Gastroesophageal sphincter (tissue), 4 donors: ENCODE measurements at regions not wholly inside any gene's neighbourhood (a gene's known extent, or its start where the extent isn't known, plus 50 kb on each side); places are given as distances from the start of the nearest gene placed in this dataset.

Experiments used
- ATAC-seq: fragments of 150-250 bp; one replicate; pipeline ENCODE4 v1.9.1; 2016; ENCODE audit warnings: mild to moderate bottlenecking, moderate library complexity
- H3K27ac ChIP-seq, 4 donors: fragments of 200-600 bp; sonication (generic) in 3 of 4; 1 replicate in 3 of 4; 2 replicates in 1 of 4; pipeline ENCODE4 v1.5.1; 2016 to 2019
- H3K27me3 ChIP-seq: fragments of 200-600 bp; sonication (generic); one replicate; pipeline ENCODE4 v1.5.1; 2019
- H3K36me3 ChIP-seq, 2 donors: fragments of 200-600 bp; sonication (generic); one replicate each; pipeline ENCODE4 v1.5.1; 2019; ENCODE audit warnings: control low read depth in 1 of 2
- H3K4me1 ChIP-seq, 3 donors: fragments of 200-600 bp; sonication (generic); 1 replicate in 2 of 3; 2 replicates in 1 of 3; pipeline ENCODE4 v1.5.1; 2016 to 2019; ENCODE audit warnings: control low read depth in 2 of 3
- H3K4me3 ChIP-seq, 2 donors: fragments of 200-600 bp; sonication (generic); one replicate each; pipeline ENCODE4 v1.5.1; 2019; ENCODE audit warnings: mild to moderate bottlenecking in 1 of 2, moderate library complexity in 1 of 2
- H3K9me3 ChIP-seq, 3 donors: fragments of 200-600 bp; sonication (generic); one replicate each; pipeline ENCODE4 v1.5.1; 2017 to 2019; ENCODE audit warnings: control low read depth in 2 of 3
- EP300 ChIP-seq: sonication (generic); formaldehyde crosslinking; IDR thresholded peaks from one replicate; pipeline ENCODE4 v1.6.1; 2017; ENCODE audit warnings: antibody characterized with exemption, mild to moderate bottlenecking
- POLR2A ChIP-seq, 2 donors: fragments of 450-650 bp; IDR thresholded peaks; one replicate each; pipeline ENCODE4 v1.6.1; 2017; ENCODE audit warnings: antibody characterized with exemption in 2 of 2, mild to moderate bottlenecking in 2 of 2, moderate library complexity in 1 of 2
- POLR2AphosphoS5 ChIP-seq: sonication (generic); formaldehyde crosslinking; IDR thresholded peaks from one replicate; pipeline ENCODE4 v1.6.1; 2017; ENCODE audit warnings: antibody characterized with exemption
- WGBS, 2 donors: methylation state at CpG; one replicate each; pipeline ENCODE4 v1.1.5; 2018; ENCODE audit warnings: low coverage in 1 of 2; 5-methylcytosine and 5-hydroxymethylcytosine counted together
- TF ChIP-seq, protein P1 (sequence below), 4 experiments: fragments of 200-600 bp in 2 of 4; fragments of 450-650 bp in 2 of 4; sonication (generic) in 1 of 4; IDR thresholded peaks; one replicate each; pipeline ENCODE4 v1.5.1; 2017 to 2019; ENCODE audit warnings: antibody characterized with exemption in 4 of 4, mild to moderate bottlenecking in 2 of 4, moderate library complexity in 2 of 4

DNA sequence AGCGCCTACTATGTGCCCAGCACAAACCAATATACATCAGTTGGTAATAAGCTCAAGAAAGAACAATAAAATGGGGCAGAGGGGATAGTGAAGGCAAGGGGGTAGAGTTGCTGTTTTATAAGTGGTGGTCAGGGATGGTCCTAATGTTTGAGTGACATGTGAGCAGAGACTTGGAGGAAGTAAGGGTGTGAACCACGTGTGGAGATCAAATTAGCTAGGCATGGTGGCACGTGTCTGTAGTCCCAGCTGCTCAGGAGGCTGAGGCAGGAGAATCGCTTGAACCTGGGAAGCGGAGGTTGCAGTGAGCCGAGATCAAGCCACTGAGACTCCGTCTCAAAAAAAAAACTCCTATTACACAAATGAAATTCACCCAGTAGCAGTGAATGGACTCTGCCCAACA, 56.5 kb downstream of the IRX6 start:
- no peak overlapping the region for H3K27ac ChIP-seq
- no peak overlapping the region for H3K4me3 ChIP-seq
- TF ChIP-seq POLR2AphosphoS5: no peak
- no peak for TF ChIP-seq POLR2A (IDR thresholded peaks at IDR 0.05)
- no peak for TF ChIP-seq EP300
- TF ChIP-seq, protein P1, sequence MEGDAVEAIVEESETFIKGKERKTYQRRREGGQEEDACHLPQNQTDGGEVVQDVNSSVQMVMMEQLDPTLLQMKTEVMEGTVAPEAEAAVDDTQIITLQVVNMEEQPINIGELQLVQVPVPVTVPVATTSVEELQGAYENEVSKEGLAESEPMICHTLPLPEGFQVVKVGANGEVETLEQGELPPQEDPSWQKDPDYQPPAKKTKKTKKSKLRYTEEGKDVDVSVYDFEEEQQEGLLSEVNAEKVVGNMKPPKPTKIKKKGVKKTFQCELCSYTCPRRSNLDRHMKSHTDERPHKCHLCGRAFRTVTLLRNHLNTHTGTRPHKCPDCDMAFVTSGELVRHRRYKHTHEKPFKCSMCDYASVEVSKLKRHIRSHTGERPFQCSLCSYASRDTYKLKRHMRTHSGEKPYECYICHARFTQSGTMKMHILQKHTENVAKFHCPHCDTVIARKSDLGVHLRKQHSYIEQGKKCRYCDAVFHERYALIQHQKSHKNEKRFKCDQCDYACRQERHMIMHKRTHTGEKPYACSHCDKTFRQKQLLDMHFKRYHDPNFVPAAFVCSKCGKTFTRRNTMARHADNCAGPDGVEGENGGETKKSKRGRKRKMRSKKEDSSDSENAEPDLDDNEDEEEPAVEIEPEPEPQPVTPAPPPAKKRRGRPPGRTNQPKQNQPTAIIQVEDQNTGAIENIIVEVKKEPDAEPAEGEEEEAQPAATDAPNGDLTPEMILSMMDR (IDR thresholded peaks at IDR 0.05): no peak
- H3K27me3 ChIP-seq: peaks cover 8% of the 10 kb centered on the region
- WGBS, 2 donors: 73 to 90% methylated on average over 6 to 7 of the region's 7 CpGs
- H3K9me3 ChIP-seq: no peaks in the 10 kb centered on the region
- H3K4me1 ChIP-seq: no peaks in the 10 kb centered on the region
- H3K36me3 ChIP-seq: no peaks in the 10 kb centered on the region
- ATAC-seq: no peak

DNA sequence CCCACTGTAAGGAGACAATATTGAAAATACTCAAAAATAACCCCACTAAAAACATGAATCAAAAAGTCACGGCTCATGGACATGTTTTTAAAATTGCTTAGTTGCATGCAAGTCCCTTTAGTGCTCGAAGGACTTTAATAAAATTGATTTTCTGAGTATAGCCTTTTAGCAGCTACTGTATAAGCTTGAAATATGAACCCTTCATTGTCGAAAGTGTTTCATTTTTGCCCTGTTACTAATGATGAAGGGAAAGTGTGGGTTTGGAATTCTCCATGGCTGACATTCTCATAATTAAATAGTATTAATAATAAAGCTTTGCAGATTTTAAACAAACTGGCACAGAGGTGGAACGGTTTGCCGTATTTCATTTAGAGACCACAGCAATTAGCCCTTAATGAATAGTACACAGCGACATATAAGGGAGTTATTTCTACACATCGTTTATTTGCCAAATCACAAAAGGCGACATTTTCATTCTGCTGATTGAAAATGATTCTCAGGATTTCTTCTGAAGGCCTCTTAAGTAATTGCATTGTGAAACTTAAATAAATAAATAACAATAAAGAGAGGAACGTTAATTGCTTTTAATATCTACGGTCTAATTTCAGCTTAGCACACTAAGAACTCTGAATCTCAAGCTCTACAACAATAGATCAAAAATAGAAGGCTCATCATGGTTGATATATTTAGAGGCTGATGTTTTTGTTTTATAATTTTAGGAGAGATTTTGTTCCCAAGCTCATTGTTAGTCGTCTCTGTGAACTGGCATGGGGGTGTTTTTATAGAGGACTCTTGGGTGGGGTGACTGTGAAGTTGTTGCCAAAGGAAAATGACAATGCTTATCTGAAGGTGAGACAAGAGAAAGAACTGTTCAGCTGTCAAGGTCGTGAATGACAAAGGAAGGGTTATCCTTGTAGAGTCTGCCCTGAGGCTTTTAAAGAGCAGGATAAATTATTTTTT, 60.6 kb downstream of the IRX6 start:
- no peaks in the 10 kb centered on the region for H3K4me1 ChIP-seq
- 60 to 72% methylated on average over 11 to 12 of the region's 12 CpGs for WGBS, 2 donors
- peaks cover 8% of the 10 kb centered on the region for H3K27me3 ChIP-seq
- TF ChIP-seq, protein P1 (IDR thresholded peaks at IDR 0.05): no peak
- TF ChIP-seq POLR2A (IDR thresholded peaks at IDR 0.05): no peak
- no peak for TF ChIP-seq POLR2AphosphoS5
- no peak for TF ChIP-seq EP300
- H3K36me3 ChIP-seq: no peaks in the 10 kb centered on the region
- no peak overlapping the region for H3K27ac ChIP-seq
- ATAC-seq: no peak
- H3K4me3 ChIP-seq: no peak overlapping the region
- H3K9me3 ChIP-seq: no peaks in the 10 kb centered on the region

DNA sequence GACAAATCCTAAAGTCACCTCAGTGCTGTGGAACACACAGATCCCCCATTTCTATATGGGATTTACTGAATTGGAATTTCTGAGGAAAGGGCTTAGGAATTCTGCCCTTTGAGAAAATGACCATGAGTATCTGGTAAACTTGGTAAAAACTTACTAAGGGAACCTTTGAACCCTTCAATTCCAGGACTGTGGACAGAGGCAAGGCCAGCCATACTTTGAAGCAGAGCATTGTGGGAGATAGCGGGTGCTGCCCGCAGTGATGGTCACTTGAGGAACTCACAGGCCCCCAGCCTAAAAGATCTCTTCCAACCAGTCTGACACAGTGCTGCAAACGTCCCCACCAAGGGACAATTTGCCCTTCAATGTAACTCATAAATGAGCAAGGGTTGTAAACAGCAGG, 61.4 kb downstream of the IRX6 start:
- Histone ChIP-seq H3K36me3 (no peaks in the 10 kb centered on the region), H3K27me3 (peaks cover 5% of the 10 kb centered on the region), H3K27ac (no peak overlapping the region), H3K4me3 (no peak overlapping the region), H3K4me1 (no peaks in the 10 kb centered on the region), H3K9me3 (no peaks in the 10 kb centered on the region)
- ATAC-seq: no peak
- WGBS, 2 donors: 61% methylated on average over 3 of the region's 3 CpGs; no CpG with 5 or more reads in 1 of the 2 donors
- TF ChIP-seq, protein P1 (IDR thresholded peaks at IDR 0.05): no peak
- TF ChIP-seq EP300: no peak
- TF ChIP-seq POLR2AphosphoS5: no peak
- TF ChIP-seq POLR2A (IDR thresholded peaks at IDR 0.05): no peak

DNA sequence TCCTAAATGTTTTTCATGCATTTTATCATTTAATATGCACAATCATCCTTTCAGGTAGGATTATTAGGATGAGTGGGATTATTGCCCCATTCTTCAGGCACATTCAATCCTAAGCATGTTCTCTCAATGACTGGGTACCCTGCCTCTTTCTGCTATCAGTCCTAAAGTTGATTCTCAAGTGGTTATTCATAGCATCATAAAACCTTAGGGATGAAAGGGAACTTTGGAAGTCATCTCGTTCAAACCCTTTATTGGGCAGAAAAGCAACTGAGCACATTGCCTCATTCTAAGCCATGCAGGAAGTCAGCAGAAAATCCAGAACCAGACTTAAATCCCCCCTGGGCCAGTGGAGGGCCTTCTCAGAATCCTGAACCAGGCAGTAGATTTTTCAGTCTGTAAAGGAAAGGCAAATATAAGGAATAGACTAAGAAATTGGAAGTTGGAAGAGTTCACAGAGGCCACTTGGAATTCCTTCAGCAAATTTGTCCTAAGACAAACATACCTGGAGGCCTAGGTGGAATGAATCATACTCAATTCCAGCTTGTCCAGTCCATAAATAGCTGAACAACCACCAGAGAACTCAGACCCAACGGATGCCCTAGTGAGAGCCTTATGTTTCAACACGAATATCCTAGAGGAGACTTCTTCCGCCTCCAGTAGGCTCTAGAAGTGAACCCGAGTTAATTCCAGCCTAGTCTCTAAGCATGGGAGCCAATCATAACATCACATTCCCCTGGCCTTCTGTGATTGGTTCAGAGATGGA, 62.7 kb downstream of the IRX6 start:
- WGBS, 2 donors: 61 to 81% methylated on average over 3 to 5 of the region's 5 CpGs
- Histone ChIP-seq H3K27me3 (no peaks in the 10 kb centered on the region), H3K36me3 (no peaks in the 10 kb centered on the region), H3K4me3 (no peak overlapping the region), H3K27ac (no peak overlapping the region), H3K9me3 (no peaks in the 10 kb centered on the region), H3K4me1 (no peaks in the 10 kb centered on the region)
- ATAC-seq: no peak
- TF ChIP-seq POLR2A (IDR thresholded peaks at IDR 0.05): no peak
- TF ChIP-seq EP300: no peak
- TF ChIP-seq POLR2AphosphoS5: no peak
- TF ChIP-seq, protein P1 (IDR thresholded peaks at IDR 0.05): no peak
